Gastroesophageal sphincter (tissue), 4 donors: ENCODE measurements at regions not wholly inside any gene's neighbourhood (a gene's known extent, or its start where the extent isn't known, plus 50 kb on each side); places are given as distances from the start of the nearest gene placed in this dataset.

Source experiments
- ATAC-seq: fragments of 150-250 bp; one replicate; pipeline ENCODE4 v1.9.1; 2016; ENCODE audit warnings: mild to moderate bottlenecking, moderate library complexity
- H3K27ac ChIP-seq, 4 donors: fragments of 200-600 bp; sonication (generic) in 3 of 4; 1 replicate in 3 of 4; 2 replicates in 1 of 4; pipeline ENCODE4 v1.5.1; 2016 to 2019
- H3K27me3 ChIP-seq: fragments of 200-600 bp; sonication (generic); one replicate; pipeline ENCODE4 v1.5.1; 2019
- H3K36me3 ChIP-seq, 2 donors: fragments of 200-600 bp; sonication (generic); one replicate each; pipeline ENCODE4 v1.5.1; 2019; ENCODE audit warnings: control low read depth in 1 of 2
- H3K4me1 ChIP-seq, 3 donors: fragments of 200-600 bp; sonication (generic); 1 replicate in 2 of 3; 2 replicates in 1 of 3; pipeline ENCODE4 v1.5.1; 2016 to 2019; ENCODE audit warnings: control low read depth in 2 of 3
- H3K4me3 ChIP-seq, 2 donors: fragments of 200-600 bp; sonication (generic); one replicate each; pipeline ENCODE4 v1.5.1; 2019; ENCODE audit warnings: mild to moderate bottlenecking in 1 of 2, moderate library complexity in 1 of 2
- H3K9me3 ChIP-seq, 3 donors: fragments of 200-600 bp; sonication (generic); one replicate each; pipeline ENCODE4 v1.5.1; 2017 to 2019; ENCODE audit warnings: control low read depth in 2 of 3
- EP300 ChIP-seq: sonication (generic); formaldehyde crosslinking; IDR thresholded peaks from one replicate; pipeline ENCODE4 v1.6.1; 2017; ENCODE audit warnings: antibody characterized with exemption, mild to moderate bottlenecking
- POLR2A ChIP-seq, 2 donors: fragments of 450-650 bp; IDR thresholded peaks; one replicate each; pipeline ENCODE4 v1.6.1; 2017; ENCODE audit warnings: antibody characterized with exemption in 2 of 2, mild to moderate bottlenecking in 2 of 2, moderate library complexity in 1 of 2
- POLR2AphosphoS5 ChIP-seq: sonication (generic); formaldehyde crosslinking; IDR thresholded peaks from one replicate; pipeline ENCODE4 v1.6.1; 2017; ENCODE audit warnings: antibody characterized with exemption
- WGBS, 2 donors: methylation state at CpG; one replicate each; pipeline ENCODE4 v1.1.5; 2018; ENCODE audit warnings: low coverage in 1 of 2; 5-methylcytosine and 5-hydroxymethylcytosine counted together
- TF ChIP-seq, protein P1 (sequence below), 4 experiments: fragments of 200-600 bp in 2 of 4; fragments of 450-650 bp in 2 of 4; sonication (generic) in 1 of 4; IDR thresholded peaks; one replicate each; pipeline ENCODE4 v1.5.1; 2017 to 2019; ENCODE audit warnings: antibody characterized with exemption in 4 of 4, mild to moderate bottlenecking in 2 of 4, moderate library complexity in 2 of 4

DNA sequence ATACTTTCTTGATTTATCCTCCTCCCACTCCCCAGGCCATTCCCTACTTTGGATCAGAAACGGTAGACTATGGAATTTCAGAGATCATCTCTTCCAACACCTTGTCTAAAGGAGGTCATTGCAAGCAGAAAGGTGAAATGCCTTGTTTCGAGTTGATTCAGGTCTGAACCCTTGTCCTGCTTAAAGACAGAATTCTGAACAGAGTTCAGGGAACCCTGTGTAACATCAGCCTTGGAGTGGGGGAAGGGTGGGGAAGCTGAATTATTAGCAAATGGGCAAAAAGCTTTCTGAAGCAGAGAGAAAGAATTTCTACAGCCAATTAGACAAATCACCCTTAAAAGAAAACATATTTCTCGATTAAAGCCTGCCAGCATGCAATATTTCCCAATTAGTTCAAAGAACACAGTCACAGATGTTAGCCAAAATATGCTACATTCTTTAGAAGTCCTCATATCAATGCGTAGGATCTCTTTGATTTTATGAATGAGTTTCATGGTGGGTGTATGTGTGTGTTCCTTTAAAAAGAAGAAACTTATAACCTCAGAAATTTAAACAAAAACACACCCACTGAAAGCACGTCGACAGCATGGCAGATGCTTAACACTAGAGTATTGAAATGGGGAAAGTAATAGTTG is 353.1 kb downstream of the RND3 start:
- 61 to 77% methylated on average over 6 of the region's 6 CpGs for WGBS, 2 donors
- H3K36me3 ChIP-seq: no peaks in the 10 kb centered on the region
- H3K9me3 ChIP-seq: no peaks in the 10 kb centered on the region
- TF ChIP-seq POLR2A (IDR thresholded peaks at IDR 0.05): no peak
- no peak for ATAC-seq
- no peak overlapping the region for H3K27ac ChIP-seq
- no peak overlapping the region for H3K4me3 ChIP-seq
- no peaks in the 10 kb centered on the region for H3K4me1 ChIP-seq
- no peaks in the 10 kb centered on the region for H3K27me3 ChIP-seq

DNA sequence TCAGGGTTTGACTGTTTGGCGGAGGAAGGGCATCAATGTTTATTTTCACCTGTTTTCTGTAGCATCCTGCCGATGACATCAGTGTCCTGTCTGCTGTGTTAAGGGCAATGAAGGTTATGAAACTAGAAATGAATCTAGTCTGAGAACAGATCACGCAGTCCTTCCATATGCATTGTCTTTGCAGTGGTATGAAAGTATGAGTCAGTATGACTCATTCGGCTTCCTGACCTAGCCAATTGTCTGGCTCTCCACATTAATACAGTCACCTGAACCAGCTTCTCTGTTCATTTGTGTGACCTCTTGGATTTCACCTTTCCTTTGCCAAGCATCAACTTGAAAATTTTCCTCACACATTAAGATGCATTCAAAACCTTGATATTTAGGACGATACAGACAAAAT is 353.8 kb downstream of the RND3 start:
- no peak for ATAC-seq
- no peak for TF ChIP-seq EP300
- TF ChIP-seq, protein P1, sequence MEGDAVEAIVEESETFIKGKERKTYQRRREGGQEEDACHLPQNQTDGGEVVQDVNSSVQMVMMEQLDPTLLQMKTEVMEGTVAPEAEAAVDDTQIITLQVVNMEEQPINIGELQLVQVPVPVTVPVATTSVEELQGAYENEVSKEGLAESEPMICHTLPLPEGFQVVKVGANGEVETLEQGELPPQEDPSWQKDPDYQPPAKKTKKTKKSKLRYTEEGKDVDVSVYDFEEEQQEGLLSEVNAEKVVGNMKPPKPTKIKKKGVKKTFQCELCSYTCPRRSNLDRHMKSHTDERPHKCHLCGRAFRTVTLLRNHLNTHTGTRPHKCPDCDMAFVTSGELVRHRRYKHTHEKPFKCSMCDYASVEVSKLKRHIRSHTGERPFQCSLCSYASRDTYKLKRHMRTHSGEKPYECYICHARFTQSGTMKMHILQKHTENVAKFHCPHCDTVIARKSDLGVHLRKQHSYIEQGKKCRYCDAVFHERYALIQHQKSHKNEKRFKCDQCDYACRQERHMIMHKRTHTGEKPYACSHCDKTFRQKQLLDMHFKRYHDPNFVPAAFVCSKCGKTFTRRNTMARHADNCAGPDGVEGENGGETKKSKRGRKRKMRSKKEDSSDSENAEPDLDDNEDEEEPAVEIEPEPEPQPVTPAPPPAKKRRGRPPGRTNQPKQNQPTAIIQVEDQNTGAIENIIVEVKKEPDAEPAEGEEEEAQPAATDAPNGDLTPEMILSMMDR (IDR thresholded peaks at IDR 0.05): no peak
- no peak for TF ChIP-seq POLR2A (IDR thresholded peaks at IDR 0.05)
- TF ChIP-seq POLR2AphosphoS5: no peak
- H3K27ac ChIP-seq: no peak overlapping the region

DNA sequence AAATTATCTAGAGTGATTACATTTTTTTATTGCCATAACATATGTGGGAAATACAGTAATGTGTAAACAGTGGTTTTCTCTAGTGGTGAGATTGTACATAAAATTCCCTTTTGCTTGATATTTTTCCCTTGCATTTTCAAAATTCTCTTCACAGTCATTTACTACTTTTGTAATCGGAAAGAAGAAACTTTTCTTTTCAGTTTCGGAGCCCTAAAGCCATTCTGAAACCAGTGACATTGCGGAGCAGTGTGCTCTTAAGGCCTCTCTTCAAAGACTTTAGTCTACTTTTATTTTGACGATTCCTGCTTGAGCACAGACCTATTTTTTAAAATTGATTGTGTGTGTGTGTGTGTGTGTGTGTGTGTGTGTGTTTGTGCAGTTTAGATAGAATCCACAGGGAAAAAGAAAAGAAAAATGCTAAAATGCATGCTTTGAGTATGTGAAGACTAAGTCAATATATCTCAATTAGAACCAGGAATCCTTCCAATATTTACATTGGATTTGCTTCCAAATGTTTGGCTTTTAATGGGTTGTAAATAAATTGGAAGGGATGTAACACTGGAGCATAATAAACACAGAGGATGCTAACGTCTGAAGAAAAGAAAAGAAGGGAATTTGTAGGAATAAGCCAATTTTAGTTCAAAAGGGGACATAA is 357.4 kb downstream of the RND3 start:
- H3K9me3 ChIP-seq: no peaks in the 10 kb centered on the region
- no peaks in the 10 kb centered on the region for H3K36me3 ChIP-seq
- H3K27me3 ChIP-seq: no peaks in the 10 kb centered on the region
- H3K4me1 ChIP-seq: no peaks in the 10 kb centered on the region
- 70 to 80% methylated on average over 5 of the region's 5 CpGs for WGBS, 2 donors
- no peak overlapping the region for H3K27ac ChIP-seq
- TF ChIP-seq POLR2AphosphoS5 (no peak), POLR2A (IDR thresholded peaks at IDR 0.05) (no peak), EP300 (no peak)
- TF ChIP-seq, protein P1 (IDR thresholded peaks at IDR 0.05): no peak
- no peak for ATAC-seq
- no peak overlapping the region for H3K4me3 ChIP-seq

More for the DNA sequence above, 353.8 kb downstream of the RND3 start:
- H3K36me3 ChIP-seq: no peaks in the 10 kb centered on the region
- no peak overlapping the region for H3K4me3 ChIP-seq
- H3K4me1 ChIP-seq: no peaks in the 10 kb centered on the region
- H3K9me3 ChIP-seq: no peaks in the 10 kb centered on the region
- no peaks in the 10 kb centered on the region for H3K27me3 ChIP-seq
- WGBS, 2 donors: 54 to 71% methylated on average over 5 of the region's 5 CpGs

DNA sequence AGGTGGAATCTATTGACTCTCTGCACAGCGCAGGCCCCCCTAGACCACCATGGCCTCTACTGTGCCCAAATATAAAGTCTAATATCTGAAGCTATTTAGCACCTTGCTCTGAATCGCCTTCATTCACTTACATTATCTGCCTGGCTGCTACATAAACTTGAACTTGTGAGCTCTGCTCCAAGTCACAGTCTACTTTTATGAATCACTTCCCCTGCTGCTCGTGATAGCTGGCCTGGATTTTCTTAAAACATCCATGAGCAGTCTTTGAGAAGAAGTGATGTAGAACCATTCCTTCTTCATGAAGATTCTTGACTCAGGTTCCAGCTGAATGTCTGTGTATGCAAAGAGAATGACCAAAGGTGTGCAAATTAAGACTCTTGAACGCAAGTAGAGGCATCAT is 359.5 kb downstream of the RND3 start:
- Histone ChIP-seq H3K27ac (no peak overlapping the region), H3K4me1 (no peaks in the 10 kb centered on the region), H3K36me3 (no peaks in the 10 kb centered on the region), H3K9me3 (no peaks in the 10 kb centered on the region), H3K4me3 (no peak overlapping the region), H3K27me3 (no peaks in the 10 kb centered on the region)
- no peak for ATAC-seq
- TF ChIP-seq, protein P1 (IDR thresholded peaks at IDR 0.05): no peak
- TF ChIP-seq POLR2AphosphoS5 (no peak), POLR2A (IDR thresholded peaks at IDR 0.05) (no peak), EP300 (no peak)
- 76 to 86% methylated on average over 2 to 4 of the region's 4 CpGs for WGBS, 2 donors

DNA sequence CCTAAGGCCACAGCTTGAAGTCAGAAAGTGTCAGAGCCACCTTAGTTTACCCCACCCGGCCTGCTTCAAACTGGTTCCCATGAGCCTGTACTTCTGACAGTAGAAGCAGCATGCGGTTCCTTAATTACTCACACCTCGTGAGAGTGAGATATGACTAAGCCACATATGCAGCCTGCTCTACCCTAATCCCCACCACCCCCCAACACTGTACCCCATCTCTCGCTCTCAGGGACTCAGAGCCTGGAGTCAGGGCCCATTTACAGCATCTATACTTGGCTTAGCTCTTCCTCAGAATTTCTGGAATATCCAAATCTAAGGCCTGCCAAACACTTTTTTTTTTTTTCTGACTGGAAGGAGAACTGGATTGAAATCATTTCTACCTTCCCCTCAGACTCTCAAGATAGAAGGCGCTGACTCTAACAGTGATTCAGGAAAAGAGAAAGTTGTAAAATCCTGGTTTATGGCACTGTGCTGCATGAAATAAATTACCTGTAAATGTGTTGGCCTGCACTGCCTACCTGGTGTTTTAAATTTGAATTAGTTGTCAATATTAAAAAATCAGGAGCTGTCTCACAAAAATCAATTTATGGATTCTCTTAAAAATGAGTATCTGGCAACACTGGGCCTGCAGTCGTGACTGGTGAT is 360.0 kb downstream of the RND3 start:
- Histone ChIP-seq H3K9me3 (no peaks in the 10 kb centered on the region), H3K27me3 (no peaks in the 10 kb centered on the region), H3K27ac (no peak overlapping the region), H3K36me3 (no peaks in the 10 kb centered on the region), H3K4me3 (no peak overlapping the region), H3K4me1 (no peaks in the 10 kb centered on the region)
- ATAC-seq: no peak
- WGBS, 2 donors: 82 to 100% methylated on average over 6 of the region's 6 CpGs
- no peak for TF ChIP-seq EP300

DNA sequence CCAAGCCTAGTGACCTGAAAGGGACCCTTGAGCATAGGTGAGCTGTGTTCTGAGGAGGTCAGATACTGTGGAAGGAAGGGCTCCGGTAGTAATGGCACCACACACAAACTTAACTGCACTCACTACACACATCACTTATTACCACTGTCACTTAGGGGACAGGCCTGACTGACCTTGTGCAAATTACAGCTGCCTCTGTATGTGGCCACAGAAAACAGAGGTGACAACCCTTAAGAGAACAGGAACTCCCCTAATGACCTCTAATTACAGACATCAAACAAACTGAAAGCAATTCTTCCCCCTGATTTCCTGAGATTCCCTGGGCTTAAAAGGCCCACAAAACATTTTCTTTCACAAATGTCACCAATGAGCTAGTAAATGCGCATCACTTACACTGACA is 360.6 kb downstream of the RND3 start:
- 100% methylated on average over 1 of the region's 2 CpGs for WGBS, 2 donors
- no peak for TF ChIP-seq EP300
- TF ChIP-seq, protein P1 (IDR thresholded peaks at IDR 0.05): no peak
- no peak for TF ChIP-seq POLR2AphosphoS5
- TF ChIP-seq POLR2A (IDR thresholded peaks at IDR 0.05): no peak
- Histone ChIP-seq H3K9me3 (no peaks in the 10 kb centered on the region), H3K36me3 (no peaks in the 10 kb centered on the region), H3K4me1 (no peaks in the 10 kb centered on the region), H3K27me3 (no peaks in the 10 kb centered on the region), H3K4me3 (no peak overlapping the region), H3K27ac (no peak overlapping the region)
- no peak for ATAC-seq
